ENCODE measurements at regions not wholly inside any gene's neighbourhood (a gene's known extent, or its start where the extent isn't known, plus 50 kb on each side); places are given as distances from the start of the nearest gene placed in this dataset.

- Mint-ChIP-seq H3K27ac (no peak overlapping the region), H3K4me1 (ENCODE audit: low read depth in 2 of 2) (peaks cover 0 to 1% of the 10 kb centered on the region in 2 donors), H3K36me3 (ENCODE audit: insufficient read depth) (no peaks in the 10 kb centered on the region), H3K9me3 (peaks cover 0 to 8% of the 10 kb centered on the region in 2 donors), H3K4me3 (no peak overlapping the region), H3K27me3 (peaks cover 5 to 22% of the 10 kb centered on the region in 2 donors)
- ATAC-seq (replicated peaks): no peak
- DNase-seq: no peak
Observed at GRCh38 chr12:94046626-94047410, 101.6 kb upstream of the PLXNC1 start.

- Mint-ChIP-seq H3K9me3 (peaks cover 0 to 8% of the 10 kb centered on the region in 2 donors), H3K36me3 (ENCODE audit: insufficient read depth) (no peaks in the 10 kb centered on the region), H3K4me1 (ENCODE audit: low read depth in 2 of 2) (peaks cover 0 to 1% of the 10 kb centered on the region in 2 donors), H3K4me3 (no peak overlapping the region), H3K27me3 (peaks cover 7 to 25% of the 10 kb centered on the region in 2 donors), H3K27ac (no peak overlapping the region)
- ATAC-seq (replicated peaks) (no peak), DNase-seq (no peak)
Observed at GRCh38 chr12:94047781-94048567, 100.4 kb upstream of the PLXNC1 start.

GRCh38 chr12:94048757-94049156, 99.6 kb upstream of the PLXNC1 start:
- no peak for ATAC-seq (replicated peaks)
- Mint-ChIP-seq H3K4me3 (no peak overlapping the region), H3K4me1 (ENCODE audit: low read depth in 2 of 2) (peaks cover 0 to 1% of the 10 kb centered on the region in 2 donors)

GRCh38 chr12:94049718-94050117, 98.7 kb upstream of the PLXNC1 start:
- H3K4me3 Mint-ChIP-seq: no peak overlapping the region
- no peak overlapping the region for H3K27ac Mint-ChIP-seq
- H3K36me3 Mint-ChIP-seq (ENCODE audit: insufficient read depth): no peaks in the 10 kb centered on the region

More at GRCh38 chr12:94048757-94049156, 99.6 kb upstream of the PLXNC1 start:
- H3K27ac Mint-ChIP-seq: no peak overlapping the region
- H3K9me3 Mint-ChIP-seq: peaks cover 0 to 8% of the 10 kb centered on the region in 2 donors
- no peak for DNase-seq
- peaks cover 7 to 25% of the 10 kb centered on the region in 2 donors for H3K27me3 Mint-ChIP-seq
- no peaks in the 10 kb centered on the region for H3K36me3 Mint-ChIP-seq (ENCODE audit: insufficient read depth)

GRCh38 chr12:94053676-94054075, 94.7 kb upstream of the PLXNC1 start:
- Mint-ChIP-seq H3K9me3 (peaks cover 0 to 8% of the 10 kb centered on the region in 2 donors), H3K4me1 (ENCODE audit: low read depth in 2 of 2) (peaks cover 0 to 1% of the 10 kb centered on the region in 2 donors), H3K36me3 (ENCODE audit: insufficient read depth) (no peaks in the 10 kb centered on the region), H3K4me3 (no peak overlapping the region), H3K27ac (no peak overlapping the region), H3K27me3 (peaks cover 7 to 25% of the 10 kb centered on the region in 2 donors)
- DNase-seq (no peak), ATAC-seq (replicated peaks) (no peak)

More at GRCh38 chr12:94049718-94050117, 98.7 kb upstream of the PLXNC1 start:
- DNase-seq (no peak), ATAC-seq (replicated peaks) (no peak)
- H3K27me3 Mint-ChIP-seq: peaks cover 7 to 25% of the 10 kb centered on the region in 2 donors
- peaks cover 0 to 8% of the 10 kb centered on the region in 2 donors for H3K9me3 Mint-ChIP-seq
- peaks cover 0 to 1% of the 10 kb centered on the region in 2 donors for H3K4me1 Mint-ChIP-seq (ENCODE audit: low read depth in 2 of 2)

- no peak for DNase-seq
- no peak overlapping the region for H3K27ac Mint-ChIP-seq
- no peaks in the 10 kb centered on the region for H3K36me3 Mint-ChIP-seq (ENCODE audit: insufficient read depth)
- ATAC-seq (replicated peaks): no peak
- H3K4me1 Mint-ChIP-seq (ENCODE audit: low read depth in 2 of 2): peaks cover 0 to 1% of the 10 kb centered on the region in 2 donors
- peaks cover 0 to 8% of the 10 kb centered on the region in 2 donors for H3K9me3 Mint-ChIP-seq
- no peak overlapping the region for H3K4me3 Mint-ChIP-seq
- H3K27me3 Mint-ChIP-seq: peaks cover 14 to 22% of the 10 kb centered on the region in 2 donors
Observed at GRCh38 chr12:94055528-94055927, 92.8 kb upstream of the PLXNC1 start.

- H3K27me3 Mint-ChIP-seq: peaks cover 20 to 22% of the 10 kb centered on the region in 2 donors
- peaks cover 0 to under 1% of the 10 kb centered on the region in 2 donors for H3K4me1 Mint-ChIP-seq (ENCODE audit: low read depth in 2 of 2)
- no peak for DNase-seq
- H3K9me3 Mint-ChIP-seq: no peaks in the 10 kb centered on the region
- ATAC-seq (replicated peaks): no peak
- H3K27ac Mint-ChIP-seq: no peak overlapping the region
- no peak overlapping the region for H3K4me3 Mint-ChIP-seq
- H3K36me3 Mint-ChIP-seq (ENCODE audit: insufficient read depth): no peaks in the 10 kb centered on the region
Observed at GRCh38 chr12:94056419-94057158, 91.8 kb upstream of the PLXNC1 start.

- Mint-ChIP-seq H3K4me1 (ENCODE audit: low read depth in 2 of 2) (no peaks in the 10 kb centered on the region), H3K27me3 (peaks cover 24 to 26% of the 10 kb centered on the region in 2 donors), H3K9me3 (no peaks in the 10 kb centered on the region), H3K36me3 (ENCODE audit: insufficient read depth) (no peaks in the 10 kb centered on the region), H3K4me3 (no peak overlapping the region), H3K27ac (no peak overlapping the region)
- no peak for DNase-seq
- no peak for ATAC-seq (replicated peaks)
Observed at GRCh38 chr12:94057262-94058151, 90.9 kb upstream of the PLXNC1 start.

GRCh38 chr12:94059394-94060368, 88.7 kb upstream of the PLXNC1 start:
- H3K36me3 Mint-ChIP-seq (ENCODE audit: insufficient read depth): no peaks in the 10 kb centered on the region
- peaks cover 36 to 37% of the 10 kb centered on the region in 2 donors for H3K27me3 Mint-ChIP-seq
- H3K9me3 Mint-ChIP-seq: no peaks in the 10 kb centered on the region
- no peak overlapping the region for H3K27ac Mint-ChIP-seq
- no peaks in the 10 kb centered on the region for H3K4me1 Mint-ChIP-seq (ENCODE audit: low read depth in 2 of 2)
- ATAC-seq (replicated peaks) (no peak), DNase-seq (no peak)
- no peak overlapping the region for H3K4me3 Mint-ChIP-seq

GRCh38 chr12:94062194-94062593, 86.2 kb upstream of the PLXNC1 start:
- H3K27me3 Mint-ChIP-seq: peaks cover 37 to 55% of the 10 kb centered on the region in 2 donors
- no peaks in the 10 kb centered on the region for H3K36me3 Mint-ChIP-seq (ENCODE audit: insufficient read depth)
- DNase-seq: no peak
- H3K4me1 Mint-ChIP-seq (ENCODE audit: low read depth in 2 of 2): no peaks in the 10 kb centered on the region
- no peaks in the 10 kb centered on the region for H3K9me3 Mint-ChIP-seq
- H3K27ac Mint-ChIP-seq: no peak overlapping the region
- no peak overlapping the region for H3K4me3 Mint-ChIP-seq
- ATAC-seq (replicated peaks): no peak

GRCh38 chr12:94062796-94063635, 85.4 kb upstream of the PLXNC1 start:
- Mint-ChIP-seq H3K9me3 (no peaks in the 10 kb centered on the region), H3K27me3 (peaks cover 37 to 55% of the 10 kb centered on the region in 2 donors), H3K4me3 (no peak overlapping the region), H3K4me1 (ENCODE audit: low read depth in 2 of 2) (no peaks in the 10 kb centered on the region), H3K36me3 (ENCODE audit: insufficient read depth) (no peaks in the 10 kb centered on the region), H3K27ac (no peak overlapping the region)
- ATAC-seq (replicated peaks) (no peak), DNase-seq (no peak)
